GM21717 (cell line): ENCODE measurements at regions not wholly inside any gene's neighbourhood (a gene's known extent, or its start where the extent isn't known, plus 50 kb on each side); places are given as distances from the start of the nearest gene placed in this dataset.

Source experiments
- ATAC-seq: cut with Tn5 transposase; IDR thresholded peaks from one replicate; pipeline ENCODE4 v1.9.1; 2021; ENCODE audit warnings: mild to moderate bottlenecking, moderate library complexity; ENCODE audit not compliant: unreplicated experiment

DNA sequence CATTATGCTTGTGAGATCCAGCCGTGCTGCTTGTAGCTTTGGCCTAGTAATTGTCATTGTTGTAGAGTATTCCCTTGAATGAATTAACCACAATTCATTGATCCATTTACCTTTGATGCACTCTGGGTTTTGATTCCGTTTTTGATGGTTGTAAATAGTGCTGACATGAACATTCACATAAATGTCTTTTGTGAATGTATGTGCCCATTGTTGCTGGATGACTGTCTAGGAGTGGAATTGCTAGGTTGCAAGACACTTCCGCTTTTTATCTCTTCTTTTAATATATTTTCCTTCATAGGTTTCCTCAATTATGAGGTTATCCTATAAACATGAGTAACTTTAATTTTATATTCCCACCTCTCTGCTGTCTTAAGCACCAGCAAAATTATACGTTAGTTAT lies 104.8 kb upstream of the CCDC68 start:
- ATAC-seq, result no peak

DNA sequence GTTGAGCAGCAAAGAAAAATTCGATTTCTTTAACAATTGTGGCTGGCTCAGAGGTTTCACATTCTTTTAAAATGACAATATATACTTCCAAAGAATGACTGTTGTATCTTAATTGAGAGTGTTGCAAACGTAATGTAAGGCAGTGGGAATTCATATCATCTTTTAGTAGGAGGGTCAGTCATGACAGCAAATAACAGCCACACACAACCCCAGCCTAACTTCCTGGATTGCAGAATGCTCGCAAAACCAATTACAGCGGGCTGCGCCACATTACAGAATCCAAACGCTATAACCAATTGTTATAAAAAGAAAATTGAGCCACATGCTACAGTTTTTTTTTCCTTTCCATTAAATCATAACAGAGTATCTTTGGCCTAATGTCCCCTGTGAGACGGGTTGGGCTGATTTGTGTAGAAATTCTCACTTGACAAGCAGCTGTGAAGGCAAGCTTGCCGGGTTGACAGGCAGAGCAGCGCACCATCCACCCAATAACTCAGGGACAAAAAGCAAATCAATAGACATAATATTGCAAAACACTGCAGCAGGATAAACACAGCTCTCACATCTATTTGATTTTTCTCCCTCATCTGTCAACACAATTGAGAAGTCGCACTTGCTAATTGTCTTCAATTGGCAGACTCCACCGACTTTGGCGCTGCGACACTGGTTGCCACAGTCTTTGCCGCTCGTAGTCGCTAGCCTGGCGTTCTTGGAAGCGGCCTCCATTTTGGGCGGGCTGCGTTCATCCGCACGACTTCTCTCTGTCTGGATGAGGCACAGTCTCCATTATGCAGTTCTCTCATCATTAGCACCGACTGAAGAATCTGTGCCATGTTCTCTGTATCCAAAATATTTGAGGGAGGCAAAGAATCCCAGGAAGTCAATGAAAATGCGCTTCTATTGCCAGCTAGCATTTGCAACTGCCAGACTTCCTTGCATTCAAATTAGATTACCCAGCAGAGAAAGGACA lies 95.0 kb upstream of the CCDC68 start:
- ATAC-seq, result no peak

DNA sequence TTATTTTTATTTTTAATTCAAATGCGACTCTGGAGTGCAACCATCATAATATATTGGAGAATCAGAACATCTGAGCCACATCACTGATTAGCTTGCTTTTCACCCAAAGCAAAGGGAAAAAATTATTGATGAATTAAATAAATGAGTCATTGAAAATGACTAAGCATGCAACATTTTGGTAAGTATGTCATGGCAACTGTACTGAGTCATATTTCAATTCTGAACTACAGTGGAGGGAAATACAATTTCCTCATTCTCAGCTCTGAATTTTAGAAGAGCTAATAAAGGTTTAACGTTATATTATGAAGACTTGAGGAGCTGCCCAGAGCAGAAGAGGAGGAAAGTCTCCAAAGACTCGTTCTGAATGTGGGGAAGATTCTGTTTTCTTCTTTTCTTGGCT lies 89.6 kb upstream of the CCDC68 start:
- no peak for ATAC-seq

GRCh38 chr18:55047546-55047945 lies 88.3 kb upstream of the CCDC68 start:
- no peak for ATAC-seq

DNA sequence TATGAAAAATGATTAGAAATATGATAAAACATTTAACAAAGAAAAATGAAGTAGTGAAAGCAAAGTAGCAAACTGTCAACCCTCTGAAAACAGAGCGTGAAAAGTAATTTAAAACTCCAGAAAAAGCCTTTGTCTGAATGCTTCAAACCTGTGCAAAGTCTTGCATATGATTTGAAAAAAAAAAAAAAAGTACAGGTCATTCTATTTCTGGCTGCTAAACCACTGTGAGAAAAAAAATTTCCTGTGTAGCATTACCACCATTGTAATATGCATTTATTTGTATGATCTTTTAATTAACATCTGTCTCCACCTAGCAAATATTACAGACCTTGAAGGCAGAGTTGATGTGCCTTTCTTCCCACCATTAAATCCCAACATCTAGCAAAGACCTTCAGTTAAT lies 82.1 kb upstream of the CCDC68 start:
- ATAC-seq, result no peak

- no peak for ATAC-seq
These were observed 78.9 kb upstream of the CCDC68 start for GRCh38 chr18:55038162-55038561.

DNA sequence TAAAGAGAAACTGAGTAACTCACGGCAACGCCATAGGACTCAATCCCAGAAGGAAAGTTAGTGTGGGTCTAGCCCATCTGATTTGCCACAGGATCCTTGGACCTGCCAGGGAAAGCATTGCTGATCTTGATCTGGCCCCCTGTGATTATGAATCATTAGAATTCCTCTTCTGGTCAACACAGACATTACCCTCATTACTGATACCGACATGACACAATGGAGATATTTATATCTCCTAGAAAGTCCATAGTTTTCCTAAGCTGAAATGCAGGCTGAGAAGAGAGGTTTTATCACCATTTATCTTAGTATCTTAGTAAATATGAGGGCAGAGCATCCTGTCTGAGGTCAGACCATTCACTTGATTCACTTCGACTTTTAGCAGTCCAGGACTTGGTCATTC lies 75.5 kb upstream of the CCDC68 start:
- ATAC-seq, result no peak

DNA sequence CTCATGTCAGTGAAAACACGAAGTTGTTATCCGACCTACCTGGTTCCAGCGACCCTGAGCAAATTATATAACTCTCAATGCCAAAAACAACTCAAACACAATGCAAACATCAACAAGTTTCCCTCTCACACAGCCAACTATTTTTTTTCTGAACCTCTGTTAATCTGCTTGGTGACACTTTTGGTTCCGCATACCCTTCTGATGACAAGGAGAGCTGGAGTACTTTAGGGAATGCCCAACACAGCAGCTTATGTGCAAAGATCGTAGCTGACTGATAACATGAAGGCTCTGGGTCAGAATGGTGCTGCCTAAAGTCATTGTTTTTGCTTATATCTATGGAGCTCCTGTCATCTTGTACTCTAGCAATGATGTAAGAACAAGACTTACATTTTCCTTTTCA lies 72.7 kb upstream of the CCDC68 start:
- no peak for ATAC-seq

DNA sequence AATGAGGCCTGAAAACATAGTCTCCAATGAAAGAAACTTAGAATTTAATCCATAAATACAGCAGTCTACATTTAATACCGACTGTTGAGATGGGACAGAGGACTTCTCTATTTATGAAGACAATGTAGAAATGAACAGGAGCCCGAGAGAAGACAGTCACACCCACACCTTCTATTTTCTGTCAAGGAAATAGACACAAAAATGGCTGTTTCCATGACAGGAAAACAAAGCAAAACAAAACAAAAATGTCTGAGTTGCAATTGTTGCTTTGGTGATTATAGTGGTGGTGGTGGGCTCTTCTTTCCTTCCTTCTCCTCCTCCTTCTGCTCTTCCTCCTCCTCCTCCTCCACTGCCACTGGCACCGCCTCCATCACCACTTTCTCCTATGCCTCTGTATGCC lies 72.3 kb upstream of the CCDC68 start:
- no peak for ATAC-seq

DNA sequence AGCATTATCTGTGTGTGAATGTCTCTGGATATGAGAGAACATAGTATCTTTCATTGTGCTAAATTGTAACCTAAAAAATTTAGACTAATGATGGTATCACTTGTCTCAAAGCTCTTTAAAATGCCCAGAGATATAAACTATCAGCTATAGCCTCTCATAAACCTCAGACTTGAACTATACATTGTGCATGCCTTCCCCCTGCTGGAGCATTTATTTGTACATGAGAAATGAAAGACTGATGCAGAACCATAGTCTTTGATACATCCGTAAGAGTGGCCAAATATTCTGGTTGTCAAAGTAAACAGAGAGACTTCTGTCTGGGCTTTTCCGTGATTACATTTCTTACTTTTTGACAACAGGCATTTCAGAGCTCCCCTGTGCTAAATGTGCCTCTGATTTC lies 71.9 kb upstream of the CCDC68 start:
- no peak for ATAC-seq

DNA sequence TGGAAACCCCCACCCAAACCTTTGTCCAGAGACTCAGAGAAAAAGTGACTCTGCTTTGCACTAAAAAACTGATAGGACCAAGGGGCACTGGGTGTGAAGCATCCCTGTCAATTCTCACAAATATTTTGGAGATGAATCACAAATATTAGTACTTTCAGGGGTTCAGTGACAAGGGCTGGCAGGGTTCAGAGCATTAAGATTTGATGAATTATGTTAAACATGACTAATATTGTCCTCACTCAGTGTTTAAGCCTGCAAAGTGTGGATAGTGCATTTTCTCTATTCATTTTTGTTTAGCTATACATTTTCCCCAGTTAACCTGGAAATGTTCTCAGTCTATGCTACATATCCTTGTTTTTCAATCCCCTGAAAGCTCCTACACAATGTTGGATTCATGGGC lies 65.3 kb upstream of the CCDC68 start:
- ATAC-seq, result no peak

DNA sequence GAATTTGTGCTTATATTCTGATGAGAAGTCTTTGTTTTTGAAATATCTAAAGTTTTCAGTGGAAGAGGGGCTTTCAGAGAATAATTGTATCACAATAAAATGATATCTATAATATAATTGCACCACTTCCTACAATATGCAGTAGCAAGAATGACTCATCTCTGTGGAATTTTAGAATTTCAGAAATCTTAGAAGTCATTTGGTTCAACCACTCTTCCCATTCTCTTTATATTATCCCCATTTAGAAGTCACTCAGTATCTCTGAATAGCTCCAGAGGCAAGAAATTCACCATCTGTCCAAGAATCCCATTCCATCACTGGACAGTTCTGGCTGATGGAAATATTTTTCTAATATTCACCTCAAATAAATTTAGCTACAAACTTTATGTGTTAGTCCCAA lies 59.3 kb upstream of the CCDC68 start:
- no peak for ATAC-seq

- no peak for ATAC-seq
These were observed 54.8 kb upstream of the CCDC68 start for GRCh38 chr18:55014095-55014494.

GRCh38 chr18:55013685-55014084 lies 54.4 kb upstream of the CCDC68 start:
- ATAC-seq, result no peak

DNA sequence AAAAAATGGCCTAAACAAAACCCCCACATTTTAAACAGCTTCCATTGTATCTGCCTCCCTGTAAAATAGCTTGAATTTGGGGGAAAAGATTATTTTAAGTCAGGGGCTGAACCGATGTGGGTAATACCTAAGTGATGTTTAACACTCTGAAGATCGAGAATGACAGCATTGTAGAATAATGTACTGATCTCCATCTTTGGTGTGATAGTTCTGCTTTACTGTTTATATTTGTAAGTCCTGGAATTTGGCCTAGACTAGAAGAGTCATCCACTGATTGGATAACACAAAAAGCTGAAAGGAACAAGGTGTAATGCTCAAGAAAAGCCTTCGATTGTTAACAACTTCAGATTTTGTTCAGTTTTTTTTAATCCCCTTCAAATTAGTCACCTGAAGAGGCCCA lies 53.8 kb upstream of the CCDC68 start:
- ATAC-seq, result no peak

DNA sequence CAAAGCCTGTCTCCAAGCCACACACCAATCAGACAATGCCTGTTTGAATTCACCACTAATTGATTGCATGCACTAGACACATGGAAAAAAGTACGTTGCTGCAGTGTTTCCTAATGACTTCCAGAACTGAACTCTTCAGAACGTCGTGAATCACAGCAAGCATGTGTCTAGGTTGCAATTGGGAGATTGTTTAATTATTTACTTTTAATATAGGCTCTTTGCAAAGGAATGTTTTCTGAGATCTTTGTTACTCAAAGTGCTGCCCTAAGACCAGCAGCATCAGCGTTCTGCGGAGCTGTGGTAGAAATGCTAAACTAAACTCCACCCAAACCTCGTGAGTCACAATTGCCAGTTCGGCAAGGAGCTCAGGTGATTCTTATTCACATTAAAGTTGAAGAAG lies 52.7 kb upstream of the CCDC68 start:
- ATAC-seq, result no peak
